ENCODE measurements at regions not wholly inside any gene's neighbourhood (a gene's known extent, or its start where the extent isn't known, plus 50 kb on each side); places are given as distances from the start of the nearest gene placed in this dataset.

- DNase-seq, result no peak
Measured at GRCh38 chr3:963255-963654, 129.6 kb upstream of the CNTN6 start.

GRCh38 chr3:963755-964154 is 129.1 kb upstream of the CNTN6 start:
- no peak for DNase-seq

DNA sequence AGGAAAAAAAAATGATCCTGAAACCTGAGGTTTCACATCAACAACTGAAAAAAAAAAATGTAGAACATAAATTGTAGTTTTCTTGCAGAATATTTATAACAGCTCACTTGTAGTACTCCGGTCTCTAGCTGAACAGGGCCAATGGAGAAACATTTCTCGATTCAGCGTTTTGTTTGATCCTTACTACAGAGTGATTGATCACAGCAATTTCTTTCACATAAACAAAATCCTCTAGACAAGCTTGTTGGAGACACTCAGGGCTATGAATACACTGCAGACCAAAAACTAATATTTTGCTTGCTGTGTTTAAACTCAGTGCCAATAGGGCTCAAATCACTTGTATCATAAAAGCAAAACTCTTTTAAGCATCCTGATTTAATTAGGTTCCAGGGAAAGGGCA is 127.0 kb upstream of the CNTN6 start:
- DNase-seq, result no peak

DNA sequence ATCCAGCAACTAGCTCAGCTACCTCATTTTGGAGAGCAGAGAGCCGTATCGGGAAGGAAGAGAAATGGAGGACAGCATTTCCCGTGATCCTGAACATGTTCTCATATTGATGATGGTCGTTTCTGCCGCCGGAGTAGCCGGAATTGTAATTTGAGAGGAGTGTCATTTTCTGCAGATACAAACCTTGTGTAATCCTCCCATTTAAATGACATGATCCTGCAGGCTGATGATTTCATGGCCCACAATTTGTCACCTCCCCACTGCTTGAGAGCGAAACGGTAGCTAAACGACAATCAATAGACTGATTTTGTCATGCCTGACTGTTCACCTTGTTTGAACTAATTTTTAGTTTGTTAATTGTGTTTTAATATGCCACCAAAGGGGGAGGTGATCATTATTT is 126.5 kb upstream of the CNTN6 start:
- no peak for DNase-seq

DNA sequence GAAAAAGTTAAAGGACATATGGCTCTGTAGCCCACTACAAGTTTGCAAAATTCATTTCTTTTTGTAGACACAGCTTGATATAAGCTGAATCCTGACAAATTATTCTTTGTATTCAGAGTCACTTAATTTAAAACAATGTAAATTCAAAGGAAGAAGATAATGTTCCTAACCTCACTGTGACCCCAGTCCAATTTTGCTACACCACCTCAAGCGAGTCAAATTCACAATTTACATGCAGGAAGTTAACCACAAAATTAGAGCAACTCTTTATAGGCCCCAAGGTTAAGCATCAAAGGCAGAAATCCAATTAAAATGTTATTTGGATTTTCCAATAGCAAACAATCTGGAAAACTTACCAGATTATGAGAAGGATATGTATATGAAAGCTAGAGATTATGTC is 119.5 kb upstream of the CNTN6 start:
- no peak for DNase-seq

GRCh38 chr3:976006-976405 is 116.8 kb upstream of the CNTN6 start:
- no peak for DNase-seq

DNA sequence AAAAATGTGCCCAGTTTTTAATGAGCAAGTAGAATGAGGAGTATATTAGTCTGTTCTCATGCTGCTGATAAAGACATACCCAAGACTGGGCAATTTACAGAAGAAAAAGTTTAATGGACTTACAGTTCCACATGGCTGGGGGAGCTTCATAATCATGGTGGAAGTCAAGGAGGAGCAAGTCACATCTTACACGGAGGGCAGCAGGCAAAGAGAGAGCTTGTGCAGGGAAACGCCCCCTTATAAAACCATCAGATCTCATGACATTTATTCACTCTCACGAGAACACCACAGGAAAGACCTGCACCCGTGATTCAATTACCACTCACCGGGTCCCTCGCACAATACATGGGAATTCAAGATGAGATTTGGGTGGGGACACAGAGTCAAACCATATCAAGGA is 111.7 kb upstream of the CNTN6 start:
- DNase-seq, result no peak

GRCh38 chr3:988785-989184 is 104.0 kb upstream of the CNTN6 start:
- DNase-seq, result no peak

GRCh38 chr3:992871-993270 is 100.0 kb upstream of the CNTN6 start:
- DNase-seq, result no peak

GRCh38 chr3:1002010-1002409 is 90.8 kb upstream of the CNTN6 start:
- DNase-seq, result no peak

- DNase-seq, result no peak
Measured at GRCh38 chr3:1007866-1008265, 85.0 kb upstream of the CNTN6 start.

- no peak for DNase-seq
Measured at GRCh38 chr3:1010228-1010627, 82.6 kb upstream of the CNTN6 start.

GRCh38 chr3:1015826-1016225 is 77.0 kb upstream of the CNTN6 start:
- DNase-seq, result no peak

GRCh38 chr3:1017870-1018269 is 75.0 kb upstream of the CNTN6 start:
- DNase-seq, result no peak

GRCh38 chr3:1019157-1019556 is 73.7 kb upstream of the CNTN6 start:
- DNase-seq, result no peak

GRCh38 chr3:1026395-1026794 is 66.4 kb upstream of the CNTN6 start:
- DNase-seq, result no peak

DNA sequence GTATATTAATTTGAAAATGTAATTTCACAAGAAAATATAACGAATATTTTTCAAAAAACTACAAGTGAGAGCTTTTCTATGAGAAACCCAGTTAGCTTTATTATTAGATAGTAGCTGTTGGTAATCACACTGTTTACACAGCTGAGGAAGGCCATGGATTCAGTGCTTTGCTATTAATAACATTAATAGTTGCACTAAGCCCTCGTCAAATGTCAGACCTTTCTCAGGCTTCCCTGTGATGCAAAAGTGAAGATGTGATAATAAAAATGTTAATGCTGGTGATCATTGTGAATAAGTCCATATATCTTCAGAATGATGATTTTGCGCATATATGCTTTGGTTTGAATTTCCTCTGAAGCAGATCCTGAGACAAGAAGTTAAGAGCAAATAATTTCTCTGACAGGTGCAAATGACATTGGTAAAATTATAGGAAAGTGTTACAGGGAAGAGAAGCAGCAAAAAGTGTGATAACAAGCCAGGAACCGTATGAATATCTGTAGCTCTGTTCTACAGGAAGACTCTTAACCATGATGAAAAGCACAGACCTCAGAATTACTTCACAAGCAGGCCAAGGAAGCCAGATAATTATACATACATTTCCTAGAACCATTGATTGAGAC is 56.5 kb upstream of the CNTN6 start:
- DNase-seq, result no peak

GRCh38 chr3:1037631-1038030 is 55.2 kb upstream of the CNTN6 start:
- no peak for DNase-seq

Measured in NCI-H526 treated with DMSO at 0.1 percent for 48 hours (cell line).